IMR-90 (cell line): ENCODE measurements at regions not wholly inside any gene's neighbourhood (a gene's known extent, or its start where the extent isn't known, plus 50 kb on each side); places are given as distances from the start of the nearest gene placed in this dataset.

ENCODE experiments used
- ATAC-seq: fragments of 200-7000 bp; cut with Tn5 transposase; 2 replicates; pipeline ENCODE4 v1.9.1; 2020; ENCODE audit warnings: low read depth, mild to moderate bottlenecking, moderate library complexity
- BruUV-seq: library from RNA; stranded (reverse); fragments of 400-500 nt; replicated peaks from 2 replicates; lab custom pipeline; 2021; lab: Mats Ljungman, UMichigan
- CTCF ChIA-PET: fragments of 300-600 bp; formaldehyde crosslinking; extraction: SDS; loops from one replicate; lab custom pipeline; 2021; ENCODE audit warnings: antibody characterized with exemption; lab: Yijun Ruan, JAX
- POLR2A ChIA-PET: fragments of 300-600 bp; sonication (Branson Sonifier 250); formaldehyde crosslinking; loops from one replicate; lab custom pipeline; 2022; ENCODE audit warnings: antibody characterized with exemption; ENCODE audit not compliant: unreplicated experiment; lab: Charles Lee
- DNase-seq: peaks from one replicate; pipeline ENCODE4 v3.0.0; 2013
- H2AFZ ChIP-seq: replicated peaks from 2 replicates; pipeline ENCODE3; 2013; ENCODE audit warnings: low read length, mild to moderate bottlenecking; ENCODE audit not compliant: poor library complexity
- H2AK5ac ChIP-seq: 2 replicates; pipeline ENCODE4 v1.6.1; 2013; ENCODE audit warnings: low read depth, low read length, inconsistent platforms
- H2AK9ac ChIP-seq: replicated peaks from 2 replicates; pipeline ENCODE3; 2013; ENCODE audit warnings: mild to moderate bottlenecking, low read depth, low read length, moderate library complexity; ENCODE audit not compliant: poor library complexity
- H2BK120ac ChIP-seq: 2 replicates; pipeline ENCODE4 v1.6.1; 2013; ENCODE audit warnings: low read depth, low read length, inconsistent platforms
- H2BK15ac ChIP-seq: 3 replicates; pipeline ENCODE4 v1.6.1; 2013; ENCODE audit warnings: low read depth, low read length, inconsistent platforms
- H2BK20ac ChIP-seq: 2 replicates; pipeline ENCODE4 v1.6.1; 2013; ENCODE audit warnings: low read depth, mild to moderate bottlenecking, inconsistent platforms, low read length, moderate library complexity
- H2BK5ac ChIP-seq: 2 replicates; pipeline ENCODE4 v1.6.1; 2013; ENCODE audit warnings: mild to moderate bottlenecking, low read depth, low read length, inconsistent platforms; ENCODE audit not compliant: poor library complexity, severe bottlenecking
- H3K14ac ChIP-seq: replicated peaks from 2 replicates; pipeline ENCODE4 v1.6.1; 2013; ENCODE audit warnings: low read depth, low read length, inconsistent platforms
- H3K18ac ChIP-seq: 2 replicates; pipeline ENCODE4 v1.6.1; 2013; ENCODE audit warnings: low read depth, low read length, control low read depth
- H3K23ac ChIP-seq: 2 replicates; pipeline ENCODE4 v1.6.1; 2013; ENCODE audit warnings: low read depth, low read length, inconsistent platforms
- H3K27ac ChIP-seq: 2 replicates; pipeline ENCODE4 v1.5.1; 2013; ENCODE audit warnings: mild to moderate bottlenecking, control low read depth, low read length; ENCODE audit not compliant: insufficient read depth
- H3K27me3 ChIP-seq: 2 replicates; pipeline ENCODE4 v1.6.1; 2013; ENCODE audit warnings: low read length; ENCODE audit not compliant: control insufficient read depth, insufficient read depth
- H3K36me3 ChIP-seq: 2 replicates; pipeline ENCODE4 v1.6.1; 2013; ENCODE audit warnings: low read length, mixed read lengths; ENCODE audit not compliant: control insufficient read depth, insufficient read depth
- H3K4ac ChIP-seq: 2 replicates; pipeline ENCODE4 v1.6.1; 2013; ENCODE audit warnings: low read depth, low read length, inconsistent platforms
- H3K4me1 ChIP-seq: 2 replicates; pipeline ENCODE4 v1.6.1; 2013; ENCODE audit warnings: low read length, mixed read lengths; ENCODE audit not compliant: control insufficient read depth, insufficient read depth
- H3K4me2 ChIP-seq: 2 replicates; pipeline ENCODE4 v1.6.1; 2013; ENCODE audit warnings: low read depth, mild to moderate bottlenecking, control low read depth, low read length, moderate library complexity
- H3K4me3 ChIP-seq: 2 replicates; pipeline ENCODE4 v1.5.1; 2013; ENCODE audit warnings: low read depth, mild to moderate bottlenecking, control low read depth, low read length, moderate library complexity; ENCODE audit not compliant: insufficient read depth
- H3K56ac ChIP-seq: 2 replicates; pipeline ENCODE4 v1.6.1; 2013; ENCODE audit warnings: low read length, inconsistent platforms; ENCODE audit not compliant: insufficient read depth; ENCODE audit errors: extremely low read depth
- H3K79me1 ChIP-seq, 2 experiments: 2 replicates each; pipeline ENCODE4 v1.6.1; 2013; ENCODE audit warnings: low read length in 2 of 2, inconsistent platforms in 1 of 2, low read depth in 1 of 2
- H3K9ac ChIP-seq: 2 replicates; pipeline ENCODE4 v1.6.1; 2013; ENCODE audit warnings: low read depth, low read length, control low read depth
- H3K9me1 ChIP-seq: 2 replicates; pipeline ENCODE4 v1.6.1; 2013; ENCODE audit warnings: low read length, inconsistent platforms; ENCODE audit not compliant: insufficient read depth
- H3K9me3 ChIP-seq: 2 replicates; pipeline ENCODE4 v1.6.1; 2013; ENCODE audit warnings: low read length; ENCODE audit not compliant: control insufficient read depth, insufficient read depth
- H4K20me1 ChIP-seq: 2 replicates; pipeline ENCODE4 v1.6.1; 2013; ENCODE audit warnings: low read length, inconsistent platforms; ENCODE audit not compliant: insufficient read depth
- H4K5ac ChIP-seq: 2 replicates; pipeline ENCODE4 v1.6.1; 2013; ENCODE audit warnings: mild to moderate bottlenecking, low read depth, low read length, control low read depth
- H4K8ac ChIP-seq, 2 experiments: 2 replicates each; pipeline ENCODE4 v1.6.1; 2013; ENCODE audit warnings: low read depth in 2 of 2, low read length in 2 of 2, control low read depth in 1 of 2, inconsistent platforms in 1 of 2
- H4K91ac ChIP-seq: 2 replicates; pipeline ENCODE4 v1.6.1; 2013; ENCODE audit warnings: low read depth, low read length, inconsistent platforms; ENCODE audit not compliant: insufficient read depth
- MAFK ChIP-seq: IDR thresholded peaks from 2 replicates; pipeline ENCODE4 v1.6.1; 2012; ENCODE audit warnings: low read depth, low read length, improper control_type of control experiment
- MXI1 ChIP-seq: IDR thresholded peaks from 2 replicates; pipeline ENCODE4 v1.6.1; 2012; ENCODE audit warnings: low read depth, mild to moderate bottlenecking, low read length, moderate library complexity, borderline replicate concordance
- NFE2L2 ChIP-seq: fragments of 150-350 bp; IDR thresholded peaks from 2 replicates; pipeline ENCODE4 v1.6.1; 2016; ENCODE audit warnings: low read depth, mild to moderate bottlenecking, low read length
- POLR2A ChIP-seq: IDR thresholded peaks from 2 replicates; pipeline ENCODE4 v1.6.1; 2012; ENCODE audit warnings: mild to moderate bottlenecking, low read depth, low read length
- WGBS, 2 experiments: methylation state at CpG; one replicate each; pipeline versions ENCODE4 v1.1.5 to v1.1.7; 2013; ENCODE audit warnings: missing lambda C conversion rate in 2 of 2; ENCODE audit not compliant: insufficient read length in 1 of 2; ENCODE audit errors: extremely low coverage in 2 of 2; 5-methylcytosine and 5-hydroxymethylcytosine counted together
- dilution Hi-C: fragments of 300-500 bp; cut with HindIII; formaldehyde crosslinking; loops from one replicate; pipeline ENCODE4 v1.14.3; 2018; ENCODE audit warnings: low sequenced_read_pairs; ENCODE audit not compliant: unreplicated experiment
- in situ Hi-C: fragments of 300-500 bp; cut with MboI; formaldehyde crosslinking; loops from 3 replicates; pipeline ENCODE4 v1.14.3; 2019; ENCODE audit warnings: low sequenced_read_pairs, inconsistent platforms, mixed read lengths
- intact Hi-C: fragments of 100-400 bp; cut with micrococcal nuclease; formaldehyde crosslinking; loops from 2 replicates; pipeline ENCODE4 v1.10.0; 2022
- TF ChIP-seq, protein P1 (sequence below): fragments of 150-350 bp; IDR thresholded peaks from 2 replicates; pipeline ENCODE4 v1.6.1; 2016; ENCODE audit warnings: low read depth, mild to moderate bottlenecking, low read length, moderate library complexity, borderline replicate concordance
- TF ChIP-seq, protein P2 (sequence below): conservative IDR thresholded peaks from 2 replicates; pipeline ENCODE4 v1.5.1; 2012; ENCODE audit warnings: mild to moderate bottlenecking, low read depth, low read length, improper control_type of control experiment

GRCh38 chr3:81199587-81199986, 561.9 kb downstream of the GBE1 start:
- Histone ChIP-seq H3K79me1 (no peaks in the 10 kb centered on the region), H3K4ac (no peak overlapping the region), H3K4me2 (no peak overlapping the region), H3K9ac (no peak overlapping the region), H2BK120ac (no peak overlapping the region), H2BK15ac (no peak overlapping the region), H3K4me1 (no peaks in the 10 kb centered on the region), H2BK5ac (no peak overlapping the region), H3K56ac (no peak overlapping the region), H3K36me3 (no peaks in the 10 kb centered on the region), H2AK5ac (no peak overlapping the region), H3K9me1 (no peaks in the 10 kb centered on the region), H3K18ac (no peak overlapping the region), H2AFZ (no peak overlapping the region), H4K5ac (no peak overlapping the region), H4K20me1 (no peaks in the 10 kb centered on the region), H3K14ac (no peak overlapping the region), H2BK20ac (no peak overlapping the region), H3K27me3 (no peaks in the 10 kb centered on the region), H2AK9ac (no peak overlapping the region), H3K4me3 (no peak overlapping the region), H4K8ac (no peak overlapping the region), H4K91ac (no peak overlapping the region), H3K23ac (no peak overlapping the region), H3K27ac (no peak overlapping the region), H3K9me3 (no peaks in the 10 kb centered on the region)
- ChIA-PET POLR2A (no interaction called here), CTCF (no interaction called here)
- intact Hi-C loops = no loop called here
- dilution Hi-C loops = no loop called here
- BruUV-seq = no TSS peak
- TF ChIP-seq NFE2L2 = no peak
- TF ChIP-seq MAFK = no peak
- TF ChIP-seq MXI1 = no peak
- TF ChIP-seq POLR2A = no peak
- TF ChIP-seq, protein P1, sequence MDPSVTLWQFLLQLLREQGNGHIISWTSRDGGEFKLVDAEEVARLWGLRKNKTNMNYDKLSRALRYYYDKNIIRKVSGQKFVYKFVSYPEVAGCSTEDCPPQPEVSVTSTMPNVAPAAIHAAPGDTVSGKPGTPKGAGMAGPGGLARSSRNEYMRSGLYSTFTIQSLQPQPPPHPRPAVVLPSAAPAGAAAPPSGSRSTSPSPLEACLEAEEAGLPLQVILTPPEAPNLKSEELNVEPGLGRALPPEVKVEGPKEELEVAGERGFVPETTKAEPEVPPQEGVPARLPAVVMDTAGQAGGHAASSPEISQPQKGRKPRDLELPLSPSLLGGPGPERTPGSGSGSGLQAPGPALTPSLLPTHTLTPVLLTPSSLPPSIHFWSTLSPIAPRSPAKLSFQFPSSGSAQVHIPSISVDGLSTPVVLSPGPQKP = no peak
- TF ChIP-seq, protein P2, sequence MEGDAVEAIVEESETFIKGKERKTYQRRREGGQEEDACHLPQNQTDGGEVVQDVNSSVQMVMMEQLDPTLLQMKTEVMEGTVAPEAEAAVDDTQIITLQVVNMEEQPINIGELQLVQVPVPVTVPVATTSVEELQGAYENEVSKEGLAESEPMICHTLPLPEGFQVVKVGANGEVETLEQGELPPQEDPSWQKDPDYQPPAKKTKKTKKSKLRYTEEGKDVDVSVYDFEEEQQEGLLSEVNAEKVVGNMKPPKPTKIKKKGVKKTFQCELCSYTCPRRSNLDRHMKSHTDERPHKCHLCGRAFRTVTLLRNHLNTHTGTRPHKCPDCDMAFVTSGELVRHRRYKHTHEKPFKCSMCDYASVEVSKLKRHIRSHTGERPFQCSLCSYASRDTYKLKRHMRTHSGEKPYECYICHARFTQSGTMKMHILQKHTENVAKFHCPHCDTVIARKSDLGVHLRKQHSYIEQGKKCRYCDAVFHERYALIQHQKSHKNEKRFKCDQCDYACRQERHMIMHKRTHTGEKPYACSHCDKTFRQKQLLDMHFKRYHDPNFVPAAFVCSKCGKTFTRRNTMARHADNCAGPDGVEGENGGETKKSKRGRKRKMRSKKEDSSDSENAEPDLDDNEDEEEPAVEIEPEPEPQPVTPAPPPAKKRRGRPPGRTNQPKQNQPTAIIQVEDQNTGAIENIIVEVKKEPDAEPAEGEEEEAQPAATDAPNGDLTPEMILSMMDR = no peak
- ATAC-seq = no peak
- DNase-seq = no peak
- in situ Hi-C loops = no loop called here
- no CpG with 5 or more reads among the region's 4 CpGs for WGBS, 2 experiments
